ENCODE measurements at regions not wholly inside any gene's neighbourhood (a gene's known extent, or its start where the extent isn't known, plus 50 kb on each side); places are given as distances from the start of the nearest gene placed in this dataset.

- TF ChIP-seq CTCF (IDR thresholded peaks at IDR 0.05) (no peak), POLR2A (IDR thresholded peaks at IDR 0.05) (no peak)
These were observed 198.7 kb upstream of the TBC1D5 start for GRCh38 chr3:17941152-17941551.

Data from ovary (tissue), 3 donors.